ENCODE measurements at regions not wholly inside any gene's neighbourhood (a gene's known extent, or its start where the extent isn't known, plus 50 kb on each side); places are given as distances from the start of the nearest gene placed in this dataset.

DNA sequence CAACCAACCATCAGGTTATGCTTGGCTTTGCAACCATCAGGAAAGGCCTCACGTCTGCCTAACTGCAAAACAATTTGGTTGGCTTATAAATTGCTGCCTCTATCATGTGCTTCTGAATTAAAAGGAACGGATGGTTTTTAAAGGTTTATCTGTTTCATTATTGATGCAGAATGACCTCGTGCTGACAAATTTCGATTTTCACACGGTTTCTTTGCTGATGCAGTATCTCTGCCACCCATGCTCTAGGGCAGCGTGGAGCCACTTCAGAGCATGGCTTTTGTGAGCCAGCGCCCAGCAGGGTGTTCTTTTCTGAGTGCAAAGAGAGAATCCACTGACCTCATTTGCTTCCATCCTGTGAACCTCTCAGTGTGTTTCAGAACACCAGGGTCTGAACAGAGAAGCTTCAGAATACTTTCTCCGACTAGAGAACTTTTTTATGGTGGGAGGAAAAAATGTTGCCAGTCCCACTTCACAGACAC, 143.1 kb upstream of the L3MBTL4 start:
- TF ChIP-seq, protein P1, sequence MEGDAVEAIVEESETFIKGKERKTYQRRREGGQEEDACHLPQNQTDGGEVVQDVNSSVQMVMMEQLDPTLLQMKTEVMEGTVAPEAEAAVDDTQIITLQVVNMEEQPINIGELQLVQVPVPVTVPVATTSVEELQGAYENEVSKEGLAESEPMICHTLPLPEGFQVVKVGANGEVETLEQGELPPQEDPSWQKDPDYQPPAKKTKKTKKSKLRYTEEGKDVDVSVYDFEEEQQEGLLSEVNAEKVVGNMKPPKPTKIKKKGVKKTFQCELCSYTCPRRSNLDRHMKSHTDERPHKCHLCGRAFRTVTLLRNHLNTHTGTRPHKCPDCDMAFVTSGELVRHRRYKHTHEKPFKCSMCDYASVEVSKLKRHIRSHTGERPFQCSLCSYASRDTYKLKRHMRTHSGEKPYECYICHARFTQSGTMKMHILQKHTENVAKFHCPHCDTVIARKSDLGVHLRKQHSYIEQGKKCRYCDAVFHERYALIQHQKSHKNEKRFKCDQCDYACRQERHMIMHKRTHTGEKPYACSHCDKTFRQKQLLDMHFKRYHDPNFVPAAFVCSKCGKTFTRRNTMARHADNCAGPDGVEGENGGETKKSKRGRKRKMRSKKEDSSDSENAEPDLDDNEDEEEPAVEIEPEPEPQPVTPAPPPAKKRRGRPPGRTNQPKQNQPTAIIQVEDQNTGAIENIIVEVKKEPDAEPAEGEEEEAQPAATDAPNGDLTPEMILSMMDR (IDR thresholded peaks at IDR 0.05; ENCODE audit: borderline replicate concordance, control extremely low read depth, extremely low read depth, insufficient read depth, missing control alignments), result no peak
- no peak for DNase-seq (ENCODE audit: low spot score)
- in situ Hi-C loops (cut with MboI; ENCODE audit: low sequenced_read_pairs, unreplicated experiment), result no loop called here

DNA sequence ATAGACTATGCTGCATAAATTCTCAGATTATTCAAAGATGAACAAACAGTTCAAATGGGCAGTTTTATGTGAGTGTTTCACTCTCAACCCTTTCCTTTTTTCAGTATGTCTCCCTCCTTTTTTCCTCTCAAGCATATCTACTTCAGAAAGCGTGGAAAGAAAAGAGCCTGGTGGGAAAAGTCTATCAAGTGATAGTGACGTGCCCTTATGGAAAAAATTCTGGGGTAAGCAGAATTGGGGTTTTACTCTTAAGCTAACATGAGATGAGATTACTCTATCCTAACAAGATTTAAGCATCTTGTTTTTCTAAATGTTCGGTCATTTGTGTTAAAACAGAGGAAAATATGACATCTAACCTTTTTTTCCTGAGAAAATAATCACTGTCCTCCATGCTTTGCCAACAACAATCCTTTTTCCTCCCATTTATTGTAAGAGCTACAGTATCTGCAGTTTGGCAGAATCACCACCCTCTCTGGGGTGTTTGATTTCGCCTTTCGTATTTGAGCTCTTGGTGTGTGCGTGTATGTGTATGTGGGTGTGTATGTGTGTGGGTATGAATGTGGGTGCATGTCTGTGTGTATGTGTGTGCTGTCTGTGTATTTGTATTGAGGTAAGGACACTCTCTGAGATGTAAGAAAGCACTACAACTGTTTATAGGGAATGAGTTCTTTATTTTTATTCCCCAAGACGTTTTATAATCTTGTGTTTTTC, 143.9 kb upstream of the L3MBTL4 start:
- in situ Hi-C loops (cut with MboI; ENCODE audit: low sequenced_read_pairs, unreplicated experiment), result no loop called here
- no peak for DNase-seq (ENCODE audit: low spot score)
- TF ChIP-seq, protein P1 (IDR thresholded peaks at IDR 0.05; ENCODE audit: borderline replicate concordance, control extremely low read depth, extremely low read depth, insufficient read depth, missing control alignments), result no peak

DNA sequence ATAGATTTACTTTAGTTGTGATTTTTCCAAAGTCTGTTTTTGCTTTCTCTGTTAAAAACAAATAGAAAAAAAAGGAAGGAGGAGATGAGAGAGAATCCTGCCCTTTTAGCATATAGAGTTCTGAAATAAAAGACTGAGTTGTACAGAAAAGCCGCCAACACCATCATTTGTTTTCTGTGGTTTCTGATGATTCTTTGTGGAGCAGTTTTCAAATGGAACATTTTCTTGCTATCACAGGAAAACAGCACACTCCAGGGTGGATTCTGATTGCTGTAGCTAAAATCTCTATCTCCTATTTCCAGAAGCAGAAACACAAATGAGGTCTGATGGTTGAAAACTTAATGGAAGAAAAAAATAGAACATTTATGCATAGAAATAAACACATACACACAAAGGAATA, 144.6 kb upstream of the L3MBTL4 start:
- TF ChIP-seq, protein P1 (IDR thresholded peaks at IDR 0.05; ENCODE audit: borderline replicate concordance, control extremely low read depth, extremely low read depth, insufficient read depth, missing control alignments), result no peak
- DNase-seq (ENCODE audit: low spot score), result no peak
- in situ Hi-C loops (cut with MboI; ENCODE audit: low sequenced_read_pairs, unreplicated experiment), result no loop called here

DNA sequence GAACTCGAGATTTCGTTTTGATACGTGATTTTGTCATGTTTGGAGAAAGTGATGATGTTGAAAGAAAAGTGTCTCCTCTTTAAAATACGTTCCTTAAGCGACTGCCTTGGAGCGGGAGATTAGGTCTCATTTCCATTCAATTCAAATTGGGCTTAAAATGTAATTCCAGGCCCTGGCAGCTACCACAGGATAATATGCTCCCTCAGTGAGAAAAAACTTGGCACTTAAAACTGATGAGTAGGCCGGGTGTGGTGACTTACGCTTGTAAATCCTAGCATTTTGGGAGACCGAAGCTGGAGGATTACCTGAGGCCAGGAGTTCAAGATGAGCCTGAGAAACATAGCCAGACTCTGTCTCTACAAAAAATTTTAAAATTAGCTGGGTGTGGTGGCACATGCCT, 146.3 kb upstream of the L3MBTL4 start:
- DNase-seq (ENCODE audit: low spot score), result no peak
- in situ Hi-C loops (cut with MboI; ENCODE audit: low sequenced_read_pairs, unreplicated experiment), result no loop called here
- TF ChIP-seq, protein P1 (IDR thresholded peaks at IDR 0.05; ENCODE audit: borderline replicate concordance, control extremely low read depth, extremely low read depth, insufficient read depth, missing control alignments), result no peak

DNA sequence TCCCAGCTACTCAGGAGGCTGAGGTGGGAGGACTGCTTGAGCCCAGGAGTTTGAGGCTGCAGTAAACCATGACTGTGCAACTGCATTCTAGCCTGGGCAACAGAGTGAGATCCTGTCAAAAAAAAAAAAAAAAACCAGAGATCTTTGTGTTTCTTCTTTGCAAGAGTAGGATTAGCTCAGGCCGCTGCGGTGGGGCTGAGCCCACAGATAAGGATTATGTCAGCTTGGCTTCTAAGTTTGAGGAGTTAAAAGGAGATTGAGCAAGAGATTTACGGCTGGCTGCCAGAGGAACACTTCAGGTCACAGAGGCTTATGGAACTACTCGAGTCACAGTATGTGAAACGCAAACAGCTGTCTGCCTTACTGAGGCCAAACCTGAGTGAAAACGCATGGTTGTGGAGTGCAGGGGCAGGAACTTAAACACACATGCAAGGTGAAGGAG, 146.7 kb upstream of the L3MBTL4 start:
- DNase-seq (ENCODE audit: low spot score), result no peak
- in situ Hi-C loops (cut with MboI; ENCODE audit: low sequenced_read_pairs, unreplicated experiment), result no loop called here
- TF ChIP-seq, protein P1 (IDR thresholded peaks at IDR 0.05; ENCODE audit: borderline replicate concordance, control extremely low read depth, extremely low read depth, insufficient read depth, missing control alignments), result no peak

DNA sequence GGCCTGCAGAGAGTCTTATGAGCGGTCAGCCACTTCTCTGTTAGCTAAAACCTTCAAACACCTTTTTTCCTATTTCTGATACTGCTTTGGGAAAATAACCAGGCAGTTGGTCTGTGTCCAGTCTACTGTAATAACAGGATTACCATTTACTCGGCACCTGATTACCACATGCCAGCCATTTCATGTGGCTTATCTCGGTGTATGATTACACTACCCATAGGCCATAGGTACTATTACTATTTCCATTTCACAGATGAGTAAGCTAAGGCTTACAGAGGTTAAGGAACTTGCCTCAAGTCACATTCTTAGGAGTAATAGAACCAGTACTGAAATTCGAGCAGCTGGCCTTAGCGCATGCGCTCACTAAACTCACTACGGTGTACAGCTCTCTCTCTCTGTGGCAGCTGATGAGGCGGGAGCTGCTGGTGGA, 147.2 kb upstream of the L3MBTL4 start:
- DNase-seq (ENCODE audit: low spot score), result no peak
- in situ Hi-C loops (cut with MboI; ENCODE audit: low sequenced_read_pairs, unreplicated experiment), result no loop called here
- TF ChIP-seq, protein P1 (IDR thresholded peaks at IDR 0.05; ENCODE audit: borderline replicate concordance, control extremely low read depth, extremely low read depth, insufficient read depth, missing control alignments), result no peak
